ENCODE measurements at regions not wholly inside any gene's neighbourhood (a gene's known extent, or its start where the extent isn't known, plus 50 kb on each side); places are given as distances from the start of the nearest gene placed in this dataset.

GRCh38 chr3:145190761-145191160 lies 970.2 kb downstream of the PLOD2 start:
- no peak overlapping the region for H3K4me3 ChIP-seq
- H3K27ac ChIP-seq = no peak overlapping the region
- TF ChIP-seq POLR2A (IDR thresholded peaks at IDR 0.05) (no peak), CTCF (IDR thresholded peaks at IDR 0.05) (no peak)
- intact Hi-C loops (cut with DNase I; ENCODE audit: low total_unique reads) = no loop called here
- no peaks in the 10 kb centered on the region for H3K27me3 ChIP-seq
- no peaks in the 10 kb centered on the region for H3K36me3 ChIP-seq (ENCODE audit: low read depth, missing control alignments)
- no peaks in the 10 kb centered on the region for H3K4me1 ChIP-seq
- 71 to 79% methylated on average over 1 of the region's 1 CpG for WGBS, 2 donors
- no peaks in the 10 kb centered on the region for H3K9me3 ChIP-seq
- DNase-seq = no peak

- TF ChIP-seq POLR2A (IDR thresholded peaks at IDR 0.05) (no peak), CTCF (IDR thresholded peaks at IDR 0.05) (no peak)
- Histone ChIP-seq H3K27ac (no peak overlapping the region), H3K36me3 (ENCODE audit: low read depth, missing control alignments) (no peaks in the 10 kb centered on the region), H3K4me3 (no peak overlapping the region), H3K27me3 (no peaks in the 10 kb centered on the region), H3K9me3 (no peaks in the 10 kb centered on the region), H3K4me1 (no peaks in the 10 kb centered on the region)
- intact Hi-C loops (cut with DNase I; ENCODE audit: low total_unique reads) = no loop called here
- 66 to 84% methylated on average over 1 of the region's 1 CpG for WGBS, 2 donors
- no peak for DNase-seq
Observed at GRCh38 chr3:145191543-145191942, 969.4 kb downstream of the PLOD2 start.

- H3K4me3 ChIP-seq = no peak overlapping the region
- H3K36me3 ChIP-seq (ENCODE audit: low read depth, missing control alignments) = no peaks in the 10 kb centered on the region
- no peaks in the 10 kb centered on the region for H3K4me1 ChIP-seq
- intact Hi-C loops (cut with DNase I; ENCODE audit: low total_unique reads) = no loop called here
- DNase-seq = peak; percentile 73
- WGBS, 2 donors = 56 to 83% methylated on average over 1 of the region's 1 CpG
- no peaks in the 10 kb centered on the region for H3K27me3 ChIP-seq
- no peaks in the 10 kb centered on the region for H3K9me3 ChIP-seq
- TF ChIP-seq CTCF (IDR thresholded peaks at IDR 0.05) (no peak), POLR2A (IDR thresholded peaks at IDR 0.05) (no peak)
- no peak overlapping the region for H3K27ac ChIP-seq
Observed at GRCh38 chr3:145197051-145197820, 963.7 kb downstream of the PLOD2 start.

- no peaks in the 10 kb centered on the region for H3K36me3 ChIP-seq (ENCODE audit: low read depth, missing control alignments)
- TF ChIP-seq POLR2A (IDR thresholded peaks at IDR 0.05) = no peak
- TF ChIP-seq CTCF (IDR thresholded peaks at IDR 0.05) = no peak
- WGBS, 2 donors = 91 to 100% methylated on average over 1 of the region's 1 CpG
- H3K9me3 ChIP-seq = no peaks in the 10 kb centered on the region
- no peak overlapping the region for H3K27ac ChIP-seq
- H3K27me3 ChIP-seq = no peaks in the 10 kb centered on the region
- DNase-seq = no peak
- H3K4me1 ChIP-seq = no peaks in the 10 kb centered on the region
- no peak overlapping the region for H3K4me3 ChIP-seq
- intact Hi-C loops (cut with DNase I; ENCODE audit: low total_unique reads) = no loop called here
Observed at GRCh38 chr3:145197821-145198220, 963.2 kb downstream of the PLOD2 start.

- Histone ChIP-seq H3K4me3 (no peak overlapping the region), H3K4me1 (no peaks in the 10 kb centered on the region), H3K27me3 (no peaks in the 10 kb centered on the region), H3K36me3 (ENCODE audit: low read depth, missing control alignments) (no peaks in the 10 kb centered on the region), H3K27ac (no peak overlapping the region), H3K9me3 (no peaks in the 10 kb centered on the region)
- no peak for TF ChIP-seq POLR2A (IDR thresholded peaks at IDR 0.05)
- no peak for TF ChIP-seq CTCF (IDR thresholded peaks at IDR 0.05)
- WGBS, 2 donors = 67 to 68% methylated on average over 5 of the region's 5 CpGs
- intact Hi-C loops (cut with DNase I; ENCODE audit: low total_unique reads) = no loop called here
- DNase-seq = no peak
Observed at GRCh38 chr3:145209561-145209960, 951.4 kb downstream of the PLOD2 start.
